HCT116 (cell line): ENCODE measurements at regions not wholly inside any gene's neighbourhood (a gene's known extent, or its start where the extent isn't known, plus 50 kb on each side); places are given as distances from the start of the nearest gene placed in this dataset.

ENCODE experiments used
- ATAC-seq: fragments of 200-7000 bp; cut with Tn5 transposase; 2 replicates; pipeline ENCODE4 v1.9.1; 2020; ENCODE audit warnings: mild to moderate bottlenecking, moderate library complexity
- BruUV-seq: library from RNA; stranded (reverse); fragments of 400-500 nt; replicated peaks from 2 replicates; lab custom pipeline; 2021; lab: Mats Ljungman, UMichigan
- CTCF ChIA-PET: fragments of 300-600 bp; sonication (Branson Sonifier 250); formaldehyde crosslinking; loops from one replicate; lab custom pipeline; 2021; ENCODE audit warnings: antibody characterized with exemption; lab: Charles Lee
- POLR2A ChIA-PET: fragments of 300-600, 350-600 bp; sonication (Branson Sonifier 250); formaldehyde crosslinking; loops from one replicate; lab custom pipeline; 2021; ENCODE audit warnings: antibody characterized with exemption; lab: Charles Lee
- RAD21 ChIA-PET, 2 experiments: fragments of 300-600 bp; sonication (Branson Sonifier 250); formaldehyde crosslinking; loops; one replicate each; lab custom pipeline; 2023; ENCODE audit warnings: low total read pairs in 2 of 2; ENCODE audit not compliant: uncharacterized antibody in 2 of 2, unreplicated experiment in 2 of 2, low non-redundant PET in 1 of 2; lab: Charles Lee
- DNase-seq: peaks from one replicate; pipeline ENCODE4 v3.0.0-alpha.2; 2010; ENCODE audit warnings: low read depth, low spot score
- H2AFZ ChIP-seq: fragments of 200-600 bp; shearing (Covaris generic), sonication (generic); 2 replicates; pipeline ENCODE4 v1.6.1; 2017; ENCODE audit warnings: low read depth, mixed run types, mixed read lengths, antibody characterized with exemption, low read length; ENCODE audit not compliant: poor library complexity, severe bottlenecking
- H3K27ac ChIP-seq: 2 replicates; pipeline ENCODE4 v1.5.1; 2012; ENCODE audit warnings: low read depth, low read length
- H3K27me3 ChIP-seq: fragments of 200-600 bp; sonication (generic); 2 replicates; pipeline ENCODE4 v1.6.1; 2016; ENCODE audit warnings: mixed run types, low read length, mixed read lengths; ENCODE audit not compliant: insufficient read depth
- H3K36me3 ChIP-seq, 2 experiments: fragments of 200-500 bp in 1 of 2; fragments of 200-600 bp in 1 of 2; sonication (Bioruptor generic) in 1 of 2; sonication (generic) in 1 of 2; 2 replicates each; pipeline versions ENCODE4 v1.5.1 to v1.6.1; 2014 to 2016; ENCODE audit warnings: low read length in 2 of 2, inconsistent platforms in 1 of 2, mixed read lengths in 1 of 2, mixed run types in 1 of 2; ENCODE audit not compliant: insufficient read depth in 2 of 2, control insufficient read depth in 1 of 2
- H3K4me1 ChIP-seq, 2 experiments: fragments of 200-600 bp in 1 of 2; sonication (generic) in 1 of 2; 2 replicates each; pipeline versions ENCODE4 v1.5.1 to v1.6.1; 2012 to 2017; ENCODE audit warnings: low read length in 2 of 2, inconsistent platforms in 1 of 2, mild to moderate bottlenecking in 1 of 2, mixed read lengths in 1 of 2, mixed run types in 1 of 2, moderate library complexity in 1 of 2; ENCODE audit not compliant: insufficient read depth in 2 of 2, control insufficient read depth in 1 of 2
- H3K4me2 ChIP-seq: fragments of 200-600 bp; sonication (generic); 2 replicates; pipeline ENCODE4 v1.6.1; 2017; ENCODE audit warnings: mixed run types, low read length, mixed read lengths
- H3K4me3 ChIP-seq, 2 experiments: fragments of 200-600 bp in 1 of 2; sonication (generic) in 1 of 2; replicated peaks in 1 of 2; 2 replicates each; pipeline ENCODE4 v1.5.1; 2011 to 2016; ENCODE audit warnings: low read length in 2 of 2, control low read depth in 1 of 2, low read depth in 1 of 2, mild to moderate bottlenecking in 1 of 2, mixed read lengths in 1 of 2, mixed run types in 1 of 2
- H3K79me2 ChIP-seq: fragments of 200-600 bp; sonication (generic); 2 replicates; pipeline ENCODE4 v1.6.1; 2017; ENCODE audit warnings: mild to moderate bottlenecking, mixed run types, low read length, moderate library complexity, mixed read lengths; ENCODE audit not compliant: insufficient read depth
- H3K9ac ChIP-seq: fragments of 200-600 bp; sonication (generic); 2 replicates; pipeline ENCODE4 v1.6.1; 2016; ENCODE audit warnings: low read length, mixed read lengths
- H3K9me2 ChIP-seq: fragments of 200-600 bp; sonication (generic), shearing (Covaris generic); 2 replicates; pipeline ENCODE4 v1.6.1; 2017; ENCODE audit warnings: mixed run types, mild to moderate bottlenecking, moderate library complexity; ENCODE audit not compliant: insufficient read depth
- H3K9me3 ChIP-seq, 2 experiments: fragments of 200-500 bp in 1 of 2; fragments of 200-600 bp in 1 of 2; sonication (Bioruptor generic) in 1 of 2; sonication (generic) in 1 of 2; 2 replicates each; pipeline ENCODE4 v1.6.1; 2014 to 2017; ENCODE audit warnings: low read length in 2 of 2, mixed read lengths in 2 of 2, inconsistent platforms in 1 of 2, low read depth in 1 of 2, mild to moderate bottlenecking in 1 of 2, mixed run types in 1 of 2, moderate library complexity in 1 of 2; ENCODE audit not compliant: control insufficient read depth in 1 of 2, insufficient read depth in 1 of 2
- H4K20me1 ChIP-seq: fragments of 200-600 bp; sonication (generic), shearing (Covaris generic); 2 replicates; pipeline ENCODE4 v1.6.1; 2017; ENCODE audit warnings: mixed run types, mild to moderate bottlenecking, moderate library complexity; ENCODE audit not compliant: insufficient read depth
- CBX3 ChIP-seq: IDR thresholded peaks from 2 replicates; pipeline ENCODE4 v1.6.1; 2012; ENCODE audit warnings: low read depth
- CEBPB ChIP-seq: IDR thresholded peaks from 2 replicates; pipeline ENCODE4 v1.6.1; 2012; ENCODE audit warnings: low read depth
- EZH2 ChIP-seq: fragments of 200-600 bp; sonication (generic); IDR thresholded peaks from 2 replicates; pipeline ENCODE4 v1.6.1; 2017; ENCODE audit warnings: antibody characterized with exemption, mixed run types
- FOSL1 ChIP-seq: IDR thresholded peaks from 2 replicates; pipeline ENCODE4 v1.6.1; 2012; ENCODE audit warnings: low read depth
- JUND ChIP-seq: IDR thresholded peaks from 2 replicates; pipeline ENCODE4 v1.6.1; 2012
- POLR2A ChIP-seq: IDR thresholded peaks from 2 replicates; pipeline ENCODE4 v1.7.0; 2011; ENCODE audit warnings: borderline replicate concordance; ENCODE audit not compliant: insufficient read depth, insufficient read length; ENCODE audit errors: extremely low read depth
- POLR2AphosphoS5 ChIP-seq: IDR thresholded peaks from 2 replicates; pipeline ENCODE4 v1.6.1; 2011; ENCODE audit warnings: mild to moderate bottlenecking, low read depth, low read length, moderate library complexity
- SP1 ChIP-seq: IDR thresholded peaks from 2 replicates; pipeline ENCODE4 v1.6.1; 2012; ENCODE audit warnings: low read depth
- SRF ChIP-seq: IDR thresholded peaks from 2 replicates; pipeline ENCODE4 v1.6.1; 2012; ENCODE audit warnings: low read depth
- YY1 ChIP-seq: IDR thresholded peaks from 2 replicates; pipeline ENCODE4 v1.6.1; 2011; ENCODE audit warnings: low read length, low read depth, moderate library complexity, mild to moderate bottlenecking; ENCODE audit not compliant: insufficient replicate concordance; ENCODE audit errors: extremely low read depth
- ZNF274 ChIP-seq: fragments of 200-500 bp; sonication (Bioruptor generic); IDR thresholded peaks from 2 replicates; pipeline ENCODE4 v1.6.1; 2014; ENCODE audit warnings: mild to moderate bottlenecking, low read depth, low read length, inconsistent platforms
- intact Hi-C: fragments of 100-400 bp; cut with micrococcal nuclease; formaldehyde crosslinking; loops from 2 replicates; pipeline ENCODE4 v1.10.0; 2022
- TF ChIP-seq, protein P1 (sequence below): IDR thresholded peaks from 2 replicates; pipeline ENCODE4 v1.6.1; 2012
- TF ChIP-seq, protein P2 (sequence below), 3 experiments: fragments of 200-600 bp in 1 of 3; sonication (generic) in 1 of 3; IDR thresholded peaks in 2 of 3; conservative IDR thresholded peaks in 1 of 3; 2 replicates each; pipeline ENCODE4 v1.5.1; 2012 to 2017; ENCODE audit warnings: low read depth in 2 of 3, low read length in 2 of 3, antibody characterized with exemption in 1 of 3, borderline replicate concordance in 1 of 3, control low read depth in 1 of 3, mild to moderate bottlenecking in 1 of 3, mixed read lengths in 1 of 3, mixed run types in 1 of 3, moderate library complexity in 1 of 3; ENCODE audit not compliant: insufficient read depth in 1 of 3
- TF ChIP-seq, protein P3 (sequence below): IDR thresholded peaks from 2 replicates; pipeline ENCODE4 v1.6.1; 2012

DNA sequence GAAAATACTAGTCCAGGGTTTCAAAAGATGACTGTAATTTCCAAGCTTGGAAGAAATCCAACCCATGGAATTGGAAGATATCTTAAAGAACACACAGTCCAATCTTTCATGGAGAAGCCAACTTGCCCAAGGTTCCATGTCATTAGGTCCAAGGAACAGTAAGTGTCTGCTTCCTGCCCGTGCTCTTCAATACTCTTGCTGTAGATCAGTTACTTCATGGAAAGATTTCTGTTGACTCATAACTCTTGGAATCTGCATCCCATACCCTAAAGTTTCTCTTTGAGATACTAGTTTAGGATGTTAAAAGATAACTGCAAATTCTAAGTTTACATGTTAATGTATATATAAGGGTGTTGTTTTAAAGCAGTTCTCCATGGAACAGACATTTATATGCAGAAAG lies 127.9 kb upstream of the SLC13A1 start:
- no TSS peak for BruUV-seq
- TF ChIP-seq, protein P1, sequence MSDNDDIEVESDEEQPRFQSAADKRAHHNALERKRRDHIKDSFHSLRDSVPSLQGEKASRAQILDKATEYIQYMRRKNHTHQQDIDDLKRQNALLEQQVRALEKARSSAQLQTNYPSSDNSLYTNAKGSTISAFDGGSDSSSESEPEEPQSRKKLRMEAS: no peak
- TF ChIP-seq POLR2A (no peak), JUND (no peak), SP1 (no peak), CBX3 (no peak), ZNF274 (no peak), YY1 (no peak), POLR2AphosphoS5 (no peak), FOSL1 (no peak), CEBPB (no peak), SRF (no peak), EZH2 (no peak)
- TF ChIP-seq, protein P2, sequence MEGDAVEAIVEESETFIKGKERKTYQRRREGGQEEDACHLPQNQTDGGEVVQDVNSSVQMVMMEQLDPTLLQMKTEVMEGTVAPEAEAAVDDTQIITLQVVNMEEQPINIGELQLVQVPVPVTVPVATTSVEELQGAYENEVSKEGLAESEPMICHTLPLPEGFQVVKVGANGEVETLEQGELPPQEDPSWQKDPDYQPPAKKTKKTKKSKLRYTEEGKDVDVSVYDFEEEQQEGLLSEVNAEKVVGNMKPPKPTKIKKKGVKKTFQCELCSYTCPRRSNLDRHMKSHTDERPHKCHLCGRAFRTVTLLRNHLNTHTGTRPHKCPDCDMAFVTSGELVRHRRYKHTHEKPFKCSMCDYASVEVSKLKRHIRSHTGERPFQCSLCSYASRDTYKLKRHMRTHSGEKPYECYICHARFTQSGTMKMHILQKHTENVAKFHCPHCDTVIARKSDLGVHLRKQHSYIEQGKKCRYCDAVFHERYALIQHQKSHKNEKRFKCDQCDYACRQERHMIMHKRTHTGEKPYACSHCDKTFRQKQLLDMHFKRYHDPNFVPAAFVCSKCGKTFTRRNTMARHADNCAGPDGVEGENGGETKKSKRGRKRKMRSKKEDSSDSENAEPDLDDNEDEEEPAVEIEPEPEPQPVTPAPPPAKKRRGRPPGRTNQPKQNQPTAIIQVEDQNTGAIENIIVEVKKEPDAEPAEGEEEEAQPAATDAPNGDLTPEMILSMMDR (IDR thresholded peaks at IDR 0.05 in 2 of 3, conservative IDR thresholded peaks at IDR 0.05 in 1 of 3; ENCODE audit: borderline replicate concordance in 1 of 3, insufficient read depth in 1 of 3, low read depth in 2 of 3, low read length in 2 of 3): no peak
- TF ChIP-seq, protein P3, sequence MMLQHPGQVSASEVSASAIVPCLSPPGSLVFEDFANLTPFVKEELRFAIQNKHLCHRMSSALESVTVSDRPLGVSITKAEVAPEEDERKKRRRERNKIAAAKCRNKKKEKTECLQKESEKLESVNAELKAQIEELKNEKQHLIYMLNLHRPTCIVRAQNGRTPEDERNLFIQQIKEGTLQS: no peak
- Histone ChIP-seq H3K4me2 (no peak overlapping the region), H2AFZ (no peak overlapping the region), H3K9me3 (no peaks in the 10 kb centered on the region), H3K79me2 (no peaks in the 10 kb centered on the region), H3K9ac (no peak overlapping the region), H3K36me3 (no peaks in the 10 kb centered on the region), H3K4me1 (no peaks in the 10 kb centered on the region), H3K27me3 (no peaks in the 10 kb centered on the region), H4K20me1 (no peaks in the 10 kb centered on the region), H3K9me2 (no peaks in the 10 kb centered on the region), H3K27ac (no peak overlapping the region), H3K4me3 (no peak overlapping the region)
- POLR2A ChIA-PET: no interaction called here
- intact Hi-C loops: no loop called here
- CTCF ChIA-PET: no interaction called here
- DNase-seq: no peak
- RAD21 ChIA-PET: no interaction called here
- no peak for ATAC-seq
